ENCODE measurements at regions not wholly inside any gene's neighbourhood (a gene's known extent, or its start where the extent isn't known, plus 50 kb on each side); places are given as distances from the start of the nearest gene placed in this dataset.
A peak's percentile ranks its signal among the peaks of the same experiment; 100 is the strongest.

- TF ChIP-seq CTCF (conservative IDR thresholded peaks at IDR 0.05; ENCODE audit: low read depth, low read length) (no peak), POLR2A (IDR thresholded peaks at IDR 0.05; ENCODE audit: low read depth, low read length) (no peak), RCOR1 (IDR thresholded peaks at IDR 0.05; ENCODE audit: insufficient replicate concordance, low read length) (no peak), RAD21 (IDR thresholded peaks at IDR 0.05; ENCODE audit: low read length) (no peak), RFX5 (IDR thresholded peaks at IDR 0.05; ENCODE audit: low read depth, low read length) (no peak), MXI1 (IDR thresholded peaks at IDR 0.05; ENCODE audit: borderline replicate concordance, low read depth, low read length) (no peak), ELK1 (IDR thresholded peaks at IDR 0.05; ENCODE audit: borderline replicate concordance, low read depth, low read length) (no peak), BHLHE40 (IDR thresholded peaks at IDR 0.05; ENCODE audit: low read depth, low read length) (no peak), USF2 (IDR thresholded peaks at IDR 0.05; ENCODE audit: low read depth, low read length) (no peak), CEBPB (IDR thresholded peaks at IDR 0.05; ENCODE audit: low read depth, low read length) (no peak), FOS (IDR thresholded peaks at IDR 0.05; ENCODE audit: low read depth, low read length) (no peak), SMC3 (IDR thresholded peaks at IDR 0.05; ENCODE audit: low read depth, low read length) (no peak), MAFK (IDR thresholded peaks at IDR 0.05; ENCODE audit: low read depth, low read length) (peak; percentile 83)
Measured at GRCh38 chr3:20811006-20811405, 625.0 kb upstream of the SGO1 start.
